Central memory CD4-positive, alpha-beta T cell (primary cell): ENCODE measurements at regions not wholly inside any gene's neighbourhood (a gene's known extent, or its start where the extent isn't known, plus 50 kb on each side); places are given as distances from the start of the nearest gene placed in this dataset.
"Not testable (repeated sequence)": the region's sequence is repeated elsewhere in the genome, so short reads cannot be mapped to it uniquely, and the experiment has no call there.

Experiments used
- DNase-seq: peaks from one replicate; pipeline ENCODE4 v3.0.0; 2022

DNA sequence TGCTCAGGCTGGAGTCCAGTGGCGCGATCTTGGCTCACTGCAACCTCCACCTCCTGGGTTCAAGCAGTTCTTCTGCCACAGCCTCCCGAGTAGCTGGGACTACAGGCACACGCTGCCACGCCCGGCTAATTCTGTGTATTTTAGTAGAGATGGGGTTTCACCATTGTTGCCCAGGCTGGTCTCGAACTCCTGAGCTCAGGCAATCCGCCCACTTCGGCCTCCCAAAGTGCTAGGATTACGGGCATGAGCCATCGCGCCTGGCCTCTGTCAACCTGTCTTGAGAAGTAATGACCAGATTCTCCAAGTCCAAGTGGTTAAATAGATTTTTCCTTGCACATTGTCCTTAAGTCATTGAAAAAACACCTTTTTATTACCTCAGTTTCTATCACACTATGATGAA, 283.7 kb downstream of the KCNJ2 start:
- DNase-seq: not testable (repeated sequence)

DNA sequence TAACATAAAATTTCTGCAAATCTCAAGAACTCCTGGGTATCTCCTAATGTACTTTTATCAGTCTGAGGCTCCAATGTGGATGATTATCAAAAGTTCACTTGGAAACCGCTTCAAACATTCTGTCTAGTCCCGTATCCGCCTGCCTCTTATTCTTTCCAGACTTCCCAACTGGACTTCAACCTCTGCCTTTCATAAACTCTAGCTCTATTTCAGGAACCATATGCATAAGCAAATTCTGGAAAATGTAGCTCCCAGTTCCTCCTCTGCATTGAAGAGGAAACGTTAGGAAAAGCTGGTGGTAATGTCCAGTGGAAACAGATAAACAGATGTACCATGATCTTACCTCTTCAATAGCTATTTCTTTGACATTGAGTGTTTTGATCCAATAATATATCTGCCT, 285.0 kb downstream of the KCNJ2 start:
- DNase-seq: no peak

DNA sequence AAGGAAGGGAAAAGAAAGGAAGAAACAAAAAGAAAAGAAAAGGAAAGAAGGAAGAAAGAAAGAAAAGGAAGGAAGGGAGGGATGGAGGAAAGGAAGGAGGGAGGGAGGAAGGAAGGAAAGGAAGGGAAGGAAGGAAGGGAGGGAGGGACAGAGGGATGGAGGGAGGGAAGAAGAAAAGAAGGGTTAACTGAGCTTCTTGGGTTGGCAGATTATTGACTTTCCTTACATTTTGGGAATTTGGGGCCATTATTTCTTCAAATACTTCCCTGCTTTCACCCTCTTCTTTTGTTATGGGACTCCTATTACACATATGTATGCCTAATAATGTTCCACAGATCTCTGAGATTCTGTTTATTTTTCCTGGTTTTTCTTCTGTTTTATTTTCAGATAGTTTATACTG, 285.6 kb downstream of the KCNJ2 start:
- DNase-seq: no peak

GRCh38 chr17:70464995-70465394, 295.7 kb downstream of the KCNJ2 start:
- DNase-seq: no peak

DNA sequence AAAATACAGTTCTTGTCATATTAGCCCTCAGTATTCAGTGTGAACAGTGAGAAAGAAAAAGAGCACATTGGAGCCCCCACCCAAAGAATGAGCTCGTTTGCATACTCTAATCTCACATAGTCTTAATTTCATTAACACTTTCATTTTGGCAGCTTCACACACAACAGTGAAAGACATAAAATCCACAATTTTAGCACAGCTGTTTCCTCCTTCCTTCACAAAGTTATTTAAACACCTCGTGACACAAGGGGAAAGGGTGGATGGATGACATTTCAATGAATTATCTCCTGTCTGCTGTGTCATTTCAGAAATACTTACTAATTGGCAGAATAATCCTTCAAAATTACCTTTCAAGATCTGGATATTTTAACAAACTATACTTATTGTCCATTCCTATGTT, 299.3 kb downstream of the KCNJ2 start:
- DNase-seq: no peak

DNA sequence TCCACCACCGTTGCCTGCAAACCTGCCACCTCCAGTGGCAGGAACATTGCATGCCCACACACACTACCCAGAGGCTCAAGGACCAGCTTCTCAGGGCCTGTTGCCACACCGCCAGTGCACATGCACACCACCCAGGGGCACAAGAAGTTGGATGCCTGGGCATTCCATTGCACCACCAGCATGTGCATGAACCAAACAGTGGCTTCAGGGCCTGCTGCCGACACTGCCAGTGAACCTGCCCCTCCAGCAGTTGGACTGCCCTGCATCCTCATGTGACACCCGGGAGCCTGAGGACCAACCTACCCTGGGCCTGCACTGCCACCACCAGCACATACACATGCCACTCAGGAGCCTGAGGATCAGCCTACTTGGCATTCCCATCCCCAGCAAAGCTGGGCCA, 303.7 kb downstream of the KCNJ2 start:
- no peak for DNase-seq

DNA sequence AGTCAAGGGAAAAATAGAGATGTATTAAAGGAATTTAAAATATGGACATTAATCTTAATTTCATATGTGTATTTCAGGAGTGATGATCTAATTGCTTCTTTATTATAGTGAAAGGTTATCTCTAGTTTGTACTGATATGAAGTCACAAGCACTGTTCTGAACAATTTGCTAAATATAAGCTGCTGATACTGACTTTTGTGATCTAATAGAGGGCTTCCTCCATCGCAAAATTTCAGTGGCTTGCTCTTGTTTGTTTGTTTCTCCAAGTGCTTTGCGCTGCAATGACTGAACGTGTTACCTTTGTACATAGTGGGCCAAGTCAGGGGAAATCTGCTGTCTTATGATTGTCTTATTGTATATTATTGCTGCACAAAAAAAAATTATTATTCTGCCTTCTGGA, 307.0 kb downstream of the KCNJ2 start:
- no peak for DNase-seq

GRCh38 chr17:70478902-70479301, 309.6 kb downstream of the KCNJ2 start:
- no peak for DNase-seq

DNA sequence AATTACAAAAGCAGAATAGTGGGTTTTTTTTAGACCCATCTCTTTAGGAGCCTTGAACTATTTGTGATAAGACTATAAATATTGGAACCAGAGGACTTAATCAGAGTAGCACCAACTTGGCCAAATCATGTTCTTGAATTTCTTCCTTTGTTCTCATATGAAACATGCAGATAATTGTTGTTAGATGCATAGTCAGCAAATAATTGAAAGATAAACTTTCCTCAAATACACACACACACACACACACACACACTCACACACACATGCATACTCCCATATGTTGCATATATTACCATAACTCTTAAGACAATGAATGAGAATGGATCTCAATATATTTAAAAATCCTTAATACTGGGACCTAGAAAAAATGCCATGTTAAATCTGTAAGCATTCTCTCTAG, 310.4 kb downstream of the KCNJ2 start:
- no peak for DNase-seq

GRCh38 chr17:70483624-70484023, 314.3 kb downstream of the KCNJ2 start:
- DNase-seq: no peak

- DNase-seq: no peak
Measured at GRCh38 chr17:70484050-70484449, 314.7 kb downstream of the KCNJ2 start.

DNA sequence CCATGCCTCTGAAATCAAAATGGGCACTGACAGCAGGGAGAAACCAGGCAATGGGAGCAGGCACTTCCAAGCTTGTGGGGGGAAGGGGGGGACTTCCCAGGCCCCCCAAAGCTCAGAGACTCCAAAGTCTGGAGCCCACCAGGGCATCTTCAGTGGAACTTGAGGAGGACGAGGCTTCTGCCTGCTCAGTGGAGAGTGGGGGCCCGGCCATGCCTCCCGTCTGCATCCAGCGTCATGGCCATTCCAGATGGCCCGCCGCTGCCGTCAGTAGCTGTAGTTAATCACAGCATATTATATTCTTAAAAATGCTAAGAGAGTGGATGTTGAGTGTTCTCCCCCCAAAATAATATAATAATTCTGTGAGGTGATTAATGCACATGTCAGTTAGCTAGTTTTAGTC, 315.2 kb downstream of the KCNJ2 start:
- no peak for DNase-seq

DNA sequence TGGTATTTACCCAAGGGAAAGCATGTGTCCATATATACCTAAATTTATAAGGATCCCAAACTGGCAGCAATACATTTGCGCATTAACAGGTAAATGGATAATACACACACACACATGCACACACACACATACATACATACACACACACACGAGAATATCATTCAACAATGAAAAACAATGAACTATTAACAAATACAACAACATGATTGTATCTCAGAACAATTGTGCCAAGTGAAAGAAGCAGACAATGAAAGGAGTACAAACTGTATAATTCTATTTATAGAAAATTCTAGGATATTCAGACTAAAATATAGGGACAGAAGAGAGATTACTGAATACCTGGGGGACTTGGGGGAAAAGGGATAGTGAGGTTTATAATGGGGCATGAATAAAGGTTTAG, 323.0 kb downstream of the KCNJ2 start:
- DNase-seq: no peak

DNA sequence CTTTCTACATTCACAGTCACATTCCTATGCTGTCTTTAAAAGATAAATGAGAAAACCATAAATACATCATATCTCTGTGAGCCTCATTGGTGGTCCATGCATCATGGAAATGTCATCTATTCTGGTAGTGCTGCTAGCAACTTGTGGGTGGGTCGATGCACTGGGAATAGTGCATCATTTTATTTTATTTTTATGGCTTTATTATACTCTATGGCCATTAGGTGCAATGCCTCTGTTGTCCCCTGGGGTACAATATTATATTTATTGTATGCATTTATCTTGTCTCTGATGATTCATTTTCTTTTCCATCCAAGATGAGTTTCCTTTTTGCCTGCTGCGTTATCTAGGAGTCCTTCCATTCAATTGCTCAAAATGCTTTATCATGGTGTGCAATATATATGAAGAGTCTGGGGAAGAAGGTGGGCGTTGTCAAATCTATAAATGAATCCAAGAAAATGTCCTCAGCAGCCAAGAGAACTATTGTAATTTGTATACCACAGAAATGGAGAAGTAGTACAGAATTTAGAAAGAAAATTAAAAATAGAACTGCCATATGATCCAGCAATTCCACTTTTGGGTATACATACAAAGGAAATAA, 324.0 kb downstream of the KCNJ2 start:
- no peak for DNase-seq

DNA sequence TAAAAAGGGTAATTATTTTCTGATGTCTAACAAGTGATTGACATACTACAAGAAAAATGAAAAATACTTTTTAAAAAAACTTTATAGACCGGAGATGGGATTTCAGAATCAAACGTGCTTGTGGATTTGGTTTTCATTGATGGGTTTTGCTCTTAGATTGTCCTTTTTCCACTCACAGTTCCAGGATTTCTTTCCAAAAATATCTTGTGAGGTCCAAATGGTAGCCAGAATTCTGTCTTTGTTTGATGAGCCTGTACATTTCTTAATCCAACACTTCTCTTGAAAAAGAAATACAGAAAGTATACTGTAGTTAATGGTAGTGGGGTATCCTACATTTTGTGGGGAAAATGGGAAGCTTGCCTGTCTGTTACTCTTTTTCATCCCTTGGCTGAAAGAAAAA, 329.3 kb downstream of the KCNJ2 start:
- no peak for DNase-seq

GRCh38 chr17:70499067-70499786, 329.9 kb downstream of the KCNJ2 start:
- no peak for DNase-seq

DNA sequence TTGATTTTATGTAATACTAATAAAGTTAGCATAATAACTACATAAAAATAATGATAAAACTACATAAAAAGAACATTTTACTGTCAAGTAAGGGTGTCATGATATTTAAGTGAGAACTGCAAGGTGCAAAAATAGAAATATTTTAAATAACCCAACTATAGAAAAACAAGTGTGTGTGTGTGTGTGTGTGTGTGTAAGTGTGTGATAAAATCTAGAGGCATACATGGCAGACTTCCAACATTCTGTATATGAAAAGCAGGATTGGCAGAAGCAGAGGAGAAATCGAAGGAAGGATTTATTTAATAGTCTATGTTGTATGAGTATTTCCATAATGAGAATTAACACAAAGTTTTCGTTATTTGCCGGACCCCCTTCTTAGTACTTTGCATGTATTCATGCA, 334.1 kb downstream of the KCNJ2 start:
- no peak for DNase-seq

- no peak for DNase-seq
Measured at GRCh38 chr17:70510288-70510687, 341.0 kb downstream of the KCNJ2 start.

GRCh38 chr17:70517816-70518215, 348.5 kb downstream of the KCNJ2 start:
- no peak for DNase-seq

DNA sequence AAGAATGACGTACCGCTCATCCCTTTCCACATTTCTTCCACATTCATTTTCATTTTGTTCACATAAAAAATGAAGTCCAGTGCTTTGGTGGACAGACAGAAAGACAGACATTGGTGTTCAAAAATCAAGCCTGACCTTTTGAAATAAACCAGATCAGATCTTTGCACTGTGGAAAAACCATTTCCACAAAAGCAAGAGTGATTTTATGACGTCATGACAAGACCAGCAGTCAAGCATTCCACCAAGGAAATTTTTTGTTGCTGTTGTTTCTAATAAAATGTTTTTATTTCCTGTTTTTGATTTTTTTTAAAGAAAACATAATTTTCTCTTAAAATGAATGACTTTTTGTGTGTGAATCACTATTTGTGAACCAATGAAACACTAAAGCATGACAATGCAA, 350.0 kb downstream of the KCNJ2 start:
- no peak for DNase-seq

DNA sequence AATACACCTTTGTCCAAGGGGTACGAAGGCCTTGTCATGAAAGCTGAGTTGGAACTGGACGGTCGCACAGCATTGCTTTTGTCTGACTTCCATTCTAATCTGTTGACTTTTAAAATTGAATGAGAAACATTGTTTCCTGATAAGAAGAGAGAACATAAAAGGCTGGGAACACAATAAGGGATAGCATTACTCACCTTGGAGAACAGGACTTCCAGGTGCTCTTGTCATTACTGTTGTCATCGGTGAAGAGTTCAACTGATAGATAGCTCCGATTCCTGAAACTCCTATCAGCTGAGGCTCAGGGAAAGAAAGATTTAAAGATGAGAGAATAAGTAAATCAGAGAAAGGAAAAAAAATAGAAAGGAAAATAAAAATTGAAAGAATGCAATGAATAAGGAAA, 351.1 kb downstream of the KCNJ2 start:
- DNase-seq: no peak

GRCh38 chr17:70520956-70521355, 351.6 kb downstream of the KCNJ2 start:
- DNase-seq: no peak

DNA sequence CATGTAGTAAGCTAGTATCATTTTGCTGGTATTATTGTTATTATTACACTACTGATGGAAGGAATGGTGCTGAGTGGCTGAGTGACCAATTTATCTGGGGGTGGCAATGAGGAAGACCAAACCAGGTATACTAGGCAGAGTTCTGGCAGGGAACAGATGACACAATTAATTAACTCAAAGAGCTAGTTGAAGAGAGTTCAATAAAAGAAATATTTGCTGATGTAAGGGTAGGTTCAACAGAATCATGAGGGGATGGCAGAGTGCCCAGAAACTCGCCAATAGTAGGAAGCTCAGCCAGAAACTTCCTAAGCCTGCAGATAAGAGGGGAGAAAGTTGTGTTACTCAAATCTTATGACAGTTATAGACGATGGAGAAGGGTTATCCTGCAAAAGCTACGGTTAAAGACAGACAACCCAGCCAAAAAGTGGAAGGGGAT, 352.5 kb downstream of the KCNJ2 start:
- no peak for DNase-seq

GRCh38 chr17:70523426-70523825, 354.1 kb downstream of the KCNJ2 start:
- no peak for DNase-seq

DNA sequence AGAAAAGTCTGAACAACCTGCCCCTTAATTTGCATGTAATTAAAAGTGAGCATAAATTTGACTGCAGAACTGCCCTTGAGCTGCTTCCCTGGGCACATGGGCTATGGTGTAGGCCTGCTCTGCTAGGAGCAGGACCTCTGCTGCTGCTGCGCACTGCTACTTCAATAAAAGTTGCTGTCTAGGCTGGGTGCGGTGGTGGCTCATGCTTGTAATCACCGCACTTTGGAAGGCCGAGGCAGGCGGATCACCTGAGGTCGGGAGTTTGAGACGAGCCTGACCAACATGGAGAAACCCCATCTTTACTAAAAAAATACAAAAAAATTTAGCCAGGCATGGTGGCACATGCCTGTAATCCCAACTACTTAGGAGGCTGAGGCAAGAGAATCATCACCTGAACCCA, 355.7 kb downstream of the KCNJ2 start:
- DNase-seq: not testable (repeated sequence)
